ENCODE measurements at regions not wholly inside any gene's neighbourhood (a gene's known extent, or its start where the extent isn't known, plus 50 kb on each side); places are given as distances from the start of the nearest gene placed in this dataset.

GRCh38 chr4:8921465-8921864 lies 49.8 kb upstream of the HMX1 start:
- Histone ChIP-seq H2AFZ (replicated peaks; ENCODE audit: low read length, poor library complexity) (no peak overlapping the region), H3K4me2 (ENCODE audit: low read depth, low read length) (no peak overlapping the region), H3K9me3 (ENCODE audit: control insufficient read depth, insufficient read depth, low read length) (peaks cover 5% of the 10 kb centered on the region; the same call in 1 of the 2 replicates), H4K5ac (ENCODE audit: low read depth, low read length) (no peak overlapping the region), H3K4me1 (ENCODE audit: control insufficient read depth, insufficient read depth, low read length) (no peaks in the 10 kb centered on the region), H3K14ac (replicated peaks; ENCODE audit: low read depth, low read length) (no peak overlapping the region), H3K4ac (ENCODE audit: low read depth, low read length) (no peak overlapping the region), H3K4me3 (ENCODE audit: insufficient read depth, low read depth, low read length) (no peak overlapping the region), H3K27ac (ENCODE audit: insufficient read depth, low read length) (no peak overlapping the region), H3K18ac (ENCODE audit: low read depth, low read length) (no peak overlapping the region), H2BK15ac (ENCODE audit: low read depth, low read length) (no peak overlapping the region), H3K27me3 (ENCODE audit: control insufficient read depth, insufficient read depth, low read length) (no peaks in the 10 kb centered on the region), H3K23ac (ENCODE audit: low read depth, low read length) (no peak overlapping the region), H3K9ac (ENCODE audit: low read depth, low read length) (no peak overlapping the region), H3K56ac (ENCODE audit: extremely low read depth, insufficient read depth, low read length) (no peak overlapping the region), H3K79me1 (ENCODE audit: low read depth in 1 of 2, low read length in 2 of 2) (no peaks in the 10 kb centered on the region), H2BK20ac (ENCODE audit: low read depth, low read length) (no peak overlapping the region), H2AK5ac (ENCODE audit: low read depth, low read length) (no peak overlapping the region), H4K20me1 (ENCODE audit: insufficient read depth, low read length) (no peaks in the 10 kb centered on the region), H3K36me3 (ENCODE audit: control insufficient read depth, insufficient read depth, low read length) (no peaks in the 10 kb centered on the region), H2BK5ac (ENCODE audit: low read depth, low read length, poor library complexity, severe bottlenecking) (no peak overlapping the region), H3K9me1 (ENCODE audit: insufficient read depth, low read length) (no peaks in the 10 kb centered on the region), H2AK9ac (replicated peaks; ENCODE audit: low read depth, low read length, poor library complexity) (no peak overlapping the region), H4K8ac (ENCODE audit: low read depth in 2 of 2, low read length in 2 of 2) (no peak overlapping the region), H2BK120ac (ENCODE audit: low read depth, low read length) (no peak overlapping the region), H4K91ac (ENCODE audit: insufficient read depth, low read depth, low read length) (no peak overlapping the region)
- CTCF ChIA-PET: no interaction called here
- no TSS peak for BruUV-seq (replicated peaks)
- TF ChIP-seq SMC3 (IDR thresholded peaks at IDR 0.05; ENCODE audit: low read depth, low read length) (no peak), POLR2A (IDR thresholded peaks at IDR 0.05; ENCODE audit: low read depth, low read length) (no peak), RAD21 (IDR thresholded peaks at IDR 0.05; ENCODE audit: low read length) (no peak), MAZ (IDR thresholded peaks at IDR 0.05; ENCODE audit: borderline replicate concordance, low read depth, low read length) (no peak), RCOR1 (IDR thresholded peaks at IDR 0.05; ENCODE audit: insufficient replicate concordance, low read length) (no peak), MAFK (IDR thresholded peaks at IDR 0.05; ENCODE audit: low read depth, low read length) (no peak), USF2 (IDR thresholded peaks at IDR 0.05; ENCODE audit: low read depth, low read length) (no peak), BHLHE40 (IDR thresholded peaks at IDR 0.05; ENCODE audit: low read depth, low read length) (no peak), MXI1 (IDR thresholded peaks at IDR 0.05; ENCODE audit: borderline replicate concordance, low read depth, low read length) (no peak), ELK1 (IDR thresholded peaks at IDR 0.05; ENCODE audit: borderline replicate concordance, low read depth, low read length) (no peak), FOS (IDR thresholded peaks at IDR 0.05; ENCODE audit: low read depth, low read length) (no peak), CTCF (conservative IDR thresholded peaks at IDR 0.05; ENCODE audit: low read depth, low read length) (no peak), CHD1 (IDR thresholded peaks at IDR 0.05; ENCODE audit: low read depth, low read length) (no peak), CEBPB (IDR thresholded peaks at IDR 0.05; ENCODE audit: low read depth, low read length) (no peak), NFE2L2 (IDR thresholded peaks at IDR 0.05; ENCODE audit: low read depth, low read length) (no peak)
- no peak for ATAC-seq (ENCODE audit: low read depth)
- in situ Hi-C loops (cut with MboI; ENCODE audit: low sequenced_read_pairs) (no loop called here), intact Hi-C loops (cut with micrococcal nuclease) (no loop called here), dilution Hi-C loops (cut with HindIII; ENCODE audit: low sequenced_read_pairs, unreplicated experiment) (no loop called here)
- no peak for DNase-seq
- whole genome bisulfite sequencing, 2 experiments (ENCODE audit: extremely low coverage in 2 of 2, insufficient read length in 1 of 2): no CpG with 5 or more reads among the region's 3 CpGs
- POLR2A ChIA-PET (ENCODE audit: unreplicated experiment): no interaction called here

Measured in IMR-90 (cell line).